GM21619 (cell line): ENCODE measurements at regions not wholly inside any gene's neighbourhood (a gene's known extent, or its start where the extent isn't known, plus 50 kb on each side); places are given as distances from the start of the nearest gene placed in this dataset.

Experiments
- ATAC-seq: cut with Tn5 transposase; IDR thresholded peaks from one replicate; pipeline ENCODE4 v1.9.1; 2021; ENCODE audit not compliant: unreplicated experiment

DNA sequence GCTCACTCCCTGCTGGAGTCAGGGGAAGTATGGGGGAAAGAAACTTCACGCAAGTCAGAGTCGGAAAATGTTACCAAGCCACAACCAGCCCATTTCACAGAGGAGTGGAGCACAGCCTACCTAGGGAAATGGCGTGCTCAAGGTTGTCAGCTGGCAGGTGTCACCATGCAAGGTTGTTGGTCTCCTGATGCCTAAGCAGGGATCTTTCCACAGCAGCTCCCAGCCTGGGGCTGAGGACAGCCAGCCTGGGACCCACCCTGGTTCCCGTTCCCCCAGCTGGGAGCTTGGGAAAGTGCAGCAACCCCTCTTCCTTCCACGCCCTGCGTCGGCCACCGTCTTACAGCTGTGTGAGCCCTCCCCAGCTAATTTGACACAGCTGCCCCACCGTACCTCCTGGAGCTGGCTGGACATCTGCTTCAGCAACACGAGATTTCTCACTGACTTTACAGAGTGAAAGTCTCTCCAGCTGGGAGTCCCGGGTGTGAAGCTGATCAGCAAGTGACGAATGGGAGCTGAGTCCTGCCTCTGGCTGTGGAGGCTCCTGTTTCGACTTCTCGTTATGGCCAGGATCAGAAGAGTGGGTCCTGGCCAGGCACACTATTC lies 224.6 kb upstream of the RAB4A start:
- no peak for ATAC-seq

DNA sequence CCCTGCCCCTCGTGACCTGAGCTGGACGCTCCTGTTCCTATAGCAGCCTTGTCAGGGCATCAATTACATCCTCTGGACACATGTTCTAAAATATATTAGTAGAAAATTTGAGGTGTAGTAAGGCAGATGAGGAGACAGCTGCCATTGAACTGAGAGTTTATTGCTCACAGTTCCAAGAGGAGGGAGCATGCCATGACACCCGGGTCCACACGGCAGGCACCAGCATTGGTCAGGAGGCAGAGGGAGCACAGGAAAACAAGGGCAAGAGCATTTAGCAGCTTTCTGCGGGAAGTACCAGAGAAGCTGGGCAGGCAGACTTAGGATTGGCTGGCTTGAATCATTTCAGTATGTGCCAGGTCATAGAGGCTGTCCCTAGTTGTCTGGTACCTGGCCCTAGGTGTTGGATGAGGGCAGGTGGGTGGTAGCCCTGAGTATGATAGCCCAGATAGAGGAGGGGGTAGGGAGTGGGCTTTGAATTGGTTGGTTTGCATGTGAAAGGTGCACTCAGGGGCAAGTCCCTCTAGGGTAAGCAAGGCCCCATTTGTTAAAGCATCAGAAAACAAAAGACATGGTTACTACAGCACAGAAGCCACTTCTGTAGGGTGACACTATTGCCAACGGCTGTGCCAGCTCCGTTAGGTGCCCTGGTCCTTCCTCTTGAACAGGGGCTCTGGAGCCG lies 223.6 kb upstream of the RAB4A start:
- no peak for ATAC-seq

DNA sequence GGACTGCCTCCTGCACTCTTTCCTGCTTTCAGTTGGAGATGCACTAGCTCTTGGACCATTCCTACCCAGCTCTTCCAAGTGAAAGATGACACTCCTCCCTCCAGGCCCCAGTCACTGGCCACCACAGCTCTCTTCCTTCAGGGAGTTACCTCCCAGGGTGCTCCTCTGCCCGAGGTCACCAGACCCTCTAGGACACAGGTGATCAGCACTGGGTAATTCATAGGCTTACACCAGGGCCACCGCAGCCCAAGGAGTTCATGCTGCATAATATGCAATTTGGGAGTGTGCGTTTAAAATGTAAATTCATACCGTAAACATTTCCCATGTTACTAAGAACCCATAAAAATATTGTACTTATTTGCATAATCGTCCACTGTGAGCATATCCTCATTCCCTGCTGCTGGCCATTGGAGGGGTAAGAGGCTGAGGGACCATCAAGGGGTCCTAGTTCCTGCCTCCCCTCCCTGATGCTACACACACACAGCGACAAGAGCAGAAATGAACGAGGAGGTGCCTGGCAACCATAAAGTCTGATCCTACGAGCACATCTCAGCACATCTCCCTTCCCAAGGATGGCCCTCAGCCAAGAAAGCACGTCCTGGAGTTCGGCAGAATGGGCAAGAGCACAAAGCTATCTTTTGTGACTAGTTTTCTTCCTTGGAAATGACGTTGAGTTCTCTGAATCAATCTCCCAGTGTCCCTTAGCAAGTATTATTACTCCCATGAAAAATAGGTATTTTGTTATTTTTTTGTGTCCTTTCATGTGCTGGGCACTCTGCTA lies 222.9 kb upstream of the RAB4A start:
- no peak for ATAC-seq

DNA sequence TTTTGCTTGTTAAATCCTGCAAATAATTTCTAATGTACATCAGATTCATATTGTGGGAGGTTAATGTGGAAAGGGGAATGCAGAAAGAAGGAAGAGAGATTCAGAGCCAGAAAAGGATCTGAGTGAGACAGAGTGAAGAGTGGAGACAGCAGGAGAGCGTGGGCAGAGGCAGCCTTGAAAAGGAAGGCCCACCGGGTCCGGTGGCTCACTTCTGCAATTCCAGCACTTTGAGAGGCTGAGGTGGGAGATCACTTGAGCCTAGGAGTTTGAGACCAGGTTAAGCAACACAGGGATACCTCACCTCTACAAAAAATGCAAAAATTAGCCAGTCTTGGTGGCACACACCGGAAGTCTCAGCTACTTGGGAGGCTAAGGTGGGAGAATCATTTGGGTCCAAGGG lies 222.0 kb upstream of the RAB4A start:
- ATAC-seq: no peak

DNA sequence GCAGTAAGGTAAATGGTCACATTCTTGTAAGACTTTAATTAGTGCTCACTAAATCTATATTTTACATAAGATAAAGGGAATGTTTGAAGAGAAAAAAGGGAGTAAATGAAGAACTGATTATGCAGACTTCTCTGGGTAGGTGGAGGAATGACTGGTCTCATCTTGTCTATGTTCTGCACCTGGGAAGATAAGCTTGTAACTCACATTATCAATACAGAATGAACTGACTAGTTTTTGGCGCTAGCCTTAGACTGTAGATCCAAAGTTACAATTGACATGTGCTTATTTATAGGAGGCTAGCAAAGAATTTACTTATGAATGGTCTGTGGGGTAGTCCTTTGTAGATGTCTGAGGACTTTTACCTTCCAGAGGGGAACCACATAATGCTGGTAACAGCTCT lies 214.9 kb upstream of the RAB4A start:
- ATAC-seq: no peak

DNA sequence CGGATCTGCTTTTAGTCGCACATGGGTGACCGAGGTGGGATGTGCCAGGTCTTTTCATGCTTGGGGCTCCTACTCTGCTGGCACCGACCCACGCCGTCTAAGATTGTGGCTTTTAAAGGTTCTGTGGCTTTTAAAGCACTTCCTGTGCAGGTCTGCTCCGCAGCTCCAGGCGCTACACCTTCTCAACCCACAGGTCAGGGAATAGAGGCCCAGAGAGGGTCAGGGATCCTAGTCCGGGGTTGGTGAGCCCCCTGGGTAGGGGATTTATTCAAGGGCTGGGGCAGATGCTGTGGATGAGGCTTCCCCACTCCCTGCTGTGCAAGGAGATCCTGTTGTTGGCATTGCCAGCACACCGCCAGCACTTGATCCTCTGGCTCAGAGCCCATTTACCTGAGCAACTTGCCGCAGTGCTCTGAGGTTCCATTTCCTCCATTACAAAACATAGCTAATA lies 212.8 kb upstream of the RAB4A start:
- no peak for ATAC-seq

DNA sequence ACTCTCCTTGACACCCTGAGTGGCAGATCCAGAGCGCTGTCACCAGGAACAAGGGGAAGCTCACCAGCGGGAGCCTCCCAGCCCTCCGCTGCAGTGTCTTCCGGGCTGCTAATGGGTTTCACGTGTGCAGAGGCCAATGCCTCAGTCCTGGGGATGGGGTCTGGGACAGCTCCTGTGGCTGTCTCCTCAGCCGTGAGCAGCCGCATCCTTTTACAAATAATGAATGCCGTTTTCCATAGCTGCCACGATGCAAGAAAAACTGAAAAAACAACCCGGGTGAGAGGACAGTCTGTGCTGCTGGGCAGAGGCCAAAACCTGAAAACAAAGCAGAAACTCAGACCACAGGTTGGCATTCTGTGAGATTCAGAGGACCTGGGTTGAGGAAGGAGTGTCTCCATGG lies 212.2 kb upstream of the RAB4A start:
- no peak for ATAC-seq

DNA sequence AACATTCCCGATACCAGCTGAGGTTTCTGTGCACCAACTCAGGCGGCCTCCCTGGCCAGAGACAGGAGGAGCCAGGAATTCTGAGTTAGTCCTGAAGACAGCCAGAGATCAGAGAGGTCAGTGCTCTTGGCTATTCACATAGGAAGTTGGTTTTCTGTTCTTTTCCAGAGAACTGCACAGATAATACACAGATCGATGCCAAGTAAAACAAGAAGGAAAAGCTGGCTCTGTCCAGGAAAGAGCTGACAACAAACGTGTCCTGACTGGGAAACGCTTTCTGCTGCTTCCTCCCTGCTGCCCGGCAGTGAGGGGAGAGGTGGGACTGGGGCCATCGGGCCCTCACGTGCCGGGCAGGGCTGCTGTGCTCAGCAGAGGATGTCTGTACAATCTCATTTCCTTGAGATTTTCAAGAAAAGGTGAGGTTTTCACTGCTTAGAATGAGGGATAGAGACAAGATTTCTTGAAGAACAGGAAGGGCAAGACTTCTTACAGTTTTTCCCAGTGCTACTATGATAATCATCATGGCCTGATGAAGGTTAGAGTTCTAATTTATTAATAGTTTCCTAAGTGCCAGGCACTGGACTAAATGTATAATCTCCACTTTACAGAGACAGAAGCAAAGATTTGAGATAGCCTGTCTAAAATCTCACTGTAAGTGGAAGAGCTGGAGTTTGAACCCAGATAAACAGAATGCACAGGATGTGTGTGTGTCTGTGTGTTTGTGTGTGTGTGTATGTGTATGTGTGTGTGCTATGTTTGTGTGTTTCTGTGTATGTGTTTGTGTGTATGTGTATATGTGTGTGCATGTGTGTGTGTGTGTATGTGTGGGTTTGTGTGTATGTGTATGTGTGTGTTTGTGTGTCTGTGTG lies 211.0 kb upstream of the RAB4A start:
- no peak for ATAC-seq

DNA sequence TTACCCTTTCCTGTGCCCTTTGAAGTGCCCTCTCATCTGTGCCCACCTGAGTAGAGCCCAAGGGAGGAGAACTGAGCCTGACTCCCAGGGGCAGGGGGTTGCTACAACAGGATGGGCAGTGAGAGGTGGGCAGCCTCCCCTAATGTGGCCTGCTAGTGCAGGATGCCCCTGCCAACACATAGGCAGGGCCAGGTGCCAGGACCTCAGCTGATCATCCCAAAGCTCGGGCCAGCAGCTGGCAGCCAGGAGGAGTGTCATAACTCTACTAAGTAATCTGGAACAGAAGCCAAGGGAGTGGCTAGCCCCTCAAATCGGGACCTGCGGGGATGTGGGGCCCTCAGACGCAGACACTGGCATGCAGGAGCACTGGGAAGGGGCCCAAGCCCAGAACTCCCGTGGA lies 208.8 kb upstream of the RAB4A start:
- no peak for ATAC-seq

DNA sequence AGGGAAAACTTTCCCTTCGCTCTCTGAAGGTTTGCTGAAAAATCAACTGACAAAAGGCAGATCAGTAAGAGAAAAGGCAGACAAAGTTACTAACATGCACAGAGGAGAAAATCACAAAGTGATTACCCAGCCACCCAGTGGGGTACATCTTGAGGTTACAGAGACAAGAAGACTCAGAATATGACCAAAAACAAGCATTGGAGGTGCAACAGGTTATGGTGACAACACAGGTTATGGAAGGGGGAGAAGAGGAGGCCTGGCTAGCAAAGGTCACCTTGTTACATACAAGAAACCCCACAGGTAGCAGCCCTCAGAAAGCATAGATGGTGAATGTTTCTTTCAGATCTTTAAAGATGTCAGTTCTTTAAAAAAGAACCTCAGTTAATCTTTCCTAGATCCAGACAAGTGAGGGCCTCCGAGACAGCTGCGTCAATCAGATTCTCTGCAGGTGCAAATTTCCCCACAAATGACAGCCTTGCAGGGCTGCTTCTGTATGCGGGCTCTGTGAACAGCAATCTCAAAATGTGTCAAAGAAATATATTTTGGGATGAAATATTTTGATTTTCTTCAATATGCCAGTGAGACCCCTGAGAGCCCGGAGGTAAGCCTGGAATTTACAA lies 207.6 kb upstream of the RAB4A start:
- no peak for ATAC-seq

DNA sequence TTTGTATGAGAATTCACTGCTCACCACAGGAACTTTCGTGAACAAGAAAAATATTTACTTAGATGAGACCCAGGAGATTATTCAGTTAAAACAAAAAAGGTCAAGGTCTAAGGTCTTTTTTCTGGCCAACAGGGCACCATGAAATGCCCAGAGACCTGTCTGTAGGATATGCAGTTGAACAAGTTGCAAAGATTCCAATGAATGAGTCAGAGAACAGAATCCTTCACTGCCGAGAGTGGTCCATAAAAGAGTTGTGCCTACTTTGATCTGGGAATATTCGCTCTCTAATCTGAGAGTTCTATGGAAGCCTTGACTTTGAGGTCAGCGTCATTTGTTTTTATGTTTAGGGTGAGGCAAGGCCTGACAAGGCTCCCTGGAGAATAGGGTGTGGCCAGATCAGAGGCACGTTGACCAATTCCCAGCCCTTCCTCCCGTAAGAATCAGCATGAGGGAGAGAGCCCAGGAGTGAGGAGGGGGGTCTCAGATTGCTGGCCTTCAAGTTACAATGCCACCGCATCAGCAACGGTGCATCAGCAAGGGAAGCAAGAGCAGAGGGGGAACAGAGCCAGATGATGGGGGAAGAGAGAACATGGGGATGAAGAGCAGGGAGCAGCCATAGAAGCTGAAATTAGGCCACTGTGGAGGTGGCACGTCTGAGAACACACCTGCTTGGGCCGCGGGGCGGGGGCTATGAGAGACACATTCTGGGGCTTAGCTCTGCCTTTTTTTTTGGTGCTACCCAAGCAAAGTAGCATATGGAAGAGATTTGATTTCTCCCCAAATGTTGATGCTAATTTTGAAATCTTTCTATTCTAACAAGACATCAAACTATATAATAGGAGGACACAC lies 206.4 kb upstream of the RAB4A start:
- ATAC-seq: no peak

DNA sequence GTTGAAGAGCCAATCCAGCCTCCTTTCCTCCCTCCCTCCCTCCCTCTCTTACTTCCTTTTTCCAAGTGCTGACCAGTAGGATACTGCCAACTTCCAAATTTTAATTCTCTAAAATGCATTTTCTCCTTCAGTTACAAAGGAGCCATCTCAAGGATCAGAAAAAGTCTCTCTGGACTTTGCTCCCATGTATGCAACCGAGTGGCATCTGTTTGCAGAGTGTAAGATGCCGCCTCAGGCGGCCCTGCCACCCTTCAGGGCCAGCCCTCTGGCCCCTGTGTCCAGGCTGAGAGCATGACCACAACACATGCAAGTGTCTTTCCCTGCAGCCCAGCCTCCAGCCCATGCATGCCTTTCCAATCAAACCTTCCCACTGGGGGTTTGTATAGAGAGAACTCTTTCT lies 205.3 kb upstream of the RAB4A start:
- ATAC-seq: no peak

DNA sequence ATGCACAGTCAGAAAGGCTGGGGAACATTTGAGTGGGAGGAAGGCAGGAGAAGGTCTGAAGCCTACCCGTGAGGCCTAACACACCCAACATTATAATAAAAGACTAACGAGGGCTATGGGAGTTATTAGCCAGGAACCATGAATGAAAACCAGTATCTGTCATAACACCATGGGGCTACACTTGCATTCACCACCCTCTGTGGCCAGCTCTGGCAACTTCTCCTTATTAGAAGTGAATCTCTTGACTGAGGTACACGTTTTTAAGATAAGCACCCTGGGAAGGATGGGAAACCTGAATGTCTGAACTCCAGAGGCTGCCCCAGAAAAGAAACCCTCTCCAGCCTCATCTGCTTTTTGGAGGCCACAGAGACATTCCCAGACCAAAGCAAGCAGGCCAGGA lies 204.3 kb upstream of the RAB4A start:
- ATAC-seq: no peak

DNA sequence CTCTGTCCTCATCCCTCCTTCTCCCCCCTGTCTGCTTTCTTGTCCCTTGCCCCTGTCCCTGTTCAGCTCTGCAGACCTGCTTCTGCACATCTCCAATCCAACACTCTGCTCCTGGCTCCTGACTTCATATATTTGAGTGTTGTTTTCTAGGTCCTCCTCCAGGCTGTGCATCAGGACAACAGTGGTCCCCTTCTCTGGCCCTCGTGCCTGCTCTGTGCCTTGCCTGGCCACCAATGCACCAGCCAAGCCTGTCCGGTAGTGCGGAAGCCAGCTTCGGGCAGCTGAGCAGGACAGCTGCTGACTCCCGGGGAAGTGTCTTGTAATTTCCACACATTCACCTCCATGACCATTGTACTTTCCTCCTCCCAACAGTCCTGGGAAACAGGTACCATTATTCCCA lies 203.4 kb upstream of the RAB4A start:
- ATAC-seq: no peak

DNA sequence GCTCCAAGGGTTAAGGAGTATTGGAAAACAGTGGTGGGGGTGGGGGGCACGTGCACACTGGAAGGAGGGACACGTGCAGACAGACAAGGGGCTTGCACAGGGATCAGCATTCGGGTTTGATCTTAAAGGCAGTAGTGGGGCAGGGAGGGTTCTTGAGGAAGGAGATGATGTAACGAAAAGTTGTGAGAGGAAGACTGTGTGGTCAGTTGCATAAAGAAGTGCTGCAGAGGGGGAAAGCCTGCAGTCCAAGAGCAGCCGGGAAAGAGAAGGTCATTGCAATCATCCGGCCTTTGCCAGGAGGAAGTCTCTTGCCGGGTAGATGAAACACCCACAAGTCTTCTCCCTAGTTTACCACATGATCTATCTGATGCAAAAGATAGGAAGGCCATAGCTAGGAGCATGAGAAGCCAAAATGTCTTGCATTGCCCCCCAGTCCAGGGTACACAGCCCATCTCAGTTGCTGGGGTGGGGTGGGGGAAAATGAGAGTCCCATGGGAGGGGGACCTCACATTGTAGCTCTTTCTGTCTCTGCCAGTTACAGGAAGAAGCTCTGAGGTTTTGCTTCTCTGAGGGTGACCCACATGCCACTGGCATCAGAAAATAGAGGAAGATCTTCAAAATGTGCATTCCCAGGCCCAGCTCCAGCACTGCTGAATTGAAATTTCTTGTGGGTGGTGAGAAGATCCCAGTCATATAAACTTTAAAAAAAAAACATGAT lies 202.5 kb upstream of the RAB4A start:
- ATAC-seq: no peak

DNA sequence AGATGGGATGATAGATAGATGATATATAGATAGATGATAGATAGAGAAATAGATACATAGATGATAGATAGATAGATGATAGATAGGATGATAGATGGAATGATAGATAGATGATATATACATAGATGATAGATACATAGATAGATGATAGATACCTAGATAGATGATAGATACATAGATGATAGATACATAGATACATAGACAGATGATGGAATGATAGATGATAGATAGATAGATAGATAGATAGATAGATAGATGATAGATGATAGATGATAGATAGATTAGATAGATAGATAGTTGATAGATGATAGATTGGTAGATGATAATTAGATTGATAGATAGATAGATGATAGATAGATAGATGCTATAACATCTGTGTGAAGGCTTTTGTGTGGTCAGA lies 201.7 kb upstream of the RAB4A start:
- ATAC-seq: no peak

DNA sequence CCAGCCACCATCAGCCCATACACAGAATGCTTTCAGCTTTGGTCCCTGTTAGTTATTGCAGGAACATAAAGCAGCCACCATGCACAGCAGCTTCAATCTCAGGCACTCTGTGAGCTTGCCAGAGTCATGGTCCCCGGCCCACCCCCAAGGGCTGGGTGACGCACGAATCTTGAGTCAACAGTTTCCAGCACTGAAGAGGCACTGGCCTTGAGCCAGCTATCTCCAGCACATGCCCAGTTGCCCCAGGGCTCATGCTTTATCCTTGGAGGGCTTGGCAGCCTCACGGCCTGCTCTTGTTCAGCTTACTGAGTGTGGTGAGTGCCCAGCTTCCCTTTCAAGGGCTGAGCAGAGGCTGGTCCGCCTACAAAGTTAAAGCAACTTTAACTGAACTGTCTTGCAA lies 200.7 kb upstream of the RAB4A start:
- no peak for ATAC-seq

DNA sequence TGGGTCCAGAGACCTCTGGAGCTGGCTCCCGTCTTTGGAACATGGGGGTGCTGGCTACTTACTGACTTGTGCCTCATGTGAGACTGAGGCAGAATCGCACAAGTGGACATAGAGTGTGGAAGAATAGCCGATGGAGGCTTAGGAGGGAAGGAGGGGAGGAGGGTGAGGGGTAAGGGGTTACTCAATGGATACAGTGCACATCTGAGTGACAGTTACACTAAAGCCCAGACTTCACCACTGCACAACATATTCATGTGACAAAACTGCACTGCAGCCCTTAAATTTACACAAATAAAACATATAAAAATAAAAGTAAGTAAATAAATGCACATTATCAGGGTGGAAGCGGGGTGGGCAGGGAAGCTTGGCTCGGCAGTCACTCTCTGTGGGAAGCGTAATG lies 197.7 kb upstream of the RAB4A start:
- no peak for ATAC-seq

DNA sequence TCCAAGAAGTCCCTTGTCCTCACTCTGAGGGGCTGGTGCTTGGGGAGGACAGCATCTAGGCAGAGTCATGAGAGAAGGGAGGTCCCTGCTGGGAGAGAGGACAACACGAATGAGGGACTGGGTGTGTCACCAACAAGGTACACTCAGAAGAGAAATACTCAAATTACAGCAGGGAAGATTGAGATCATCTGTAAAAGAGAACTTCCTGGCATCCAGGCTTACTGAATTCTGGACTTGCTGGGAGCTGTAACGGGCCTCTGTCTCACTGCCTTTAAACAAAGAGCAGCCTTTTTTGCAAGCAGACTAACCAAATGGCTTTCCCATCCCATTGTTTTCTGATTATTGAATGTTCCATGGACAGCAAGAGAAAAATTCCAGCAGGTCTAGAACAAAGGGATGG lies 195.7 kb upstream of the RAB4A start:
- no peak for ATAC-seq
